ENCODE measurements at regions not wholly inside any gene's neighbourhood (a gene's known extent, or its start where the extent isn't known, plus 50 kb on each side); places are given as distances from the start of the nearest gene placed in this dataset.

- no peak for TF ChIP-seq CTCF (IDR thresholded peaks at IDR 0.05)
- TF ChIP-seq POLR2A (IDR thresholded peaks at IDR 0.05), result no peak
Measured at GRCh38 chr14:101072070-101072469, 168.5 kb upstream of the RTL1 start.

Data from vagina (tissue), 2 donors.